T-helper 17 cell (primary cell): ENCODE measurements at regions not wholly inside any gene's neighbourhood (a gene's known extent, or its start where the extent isn't known, plus 50 kb on each side); places are given as distances from the start of the nearest gene placed in this dataset.
A peak's percentile ranks its signal among the peaks of the same experiment; 100 is the strongest.
"Not testable (repeated sequence)": the region's sequence is repeated elsewhere in the genome, so short reads cannot be mapped to it uniquely, and the experiment has no call there.

Source experiments
- ATAC-seq: fragments of 150-1000 bp; cut with Tn5 transposase; 2 replicates; pipeline ENCODE4 v1.10.0; 2021; ENCODE audit warnings: mild to moderate bottlenecking, moderate library complexity
- DNase-seq, 3 donors: peaks; one replicate each; pipeline versions ENCODE4 v3.0.0 to v3.0.0-alpha.2; 2020 to 2021
- H3K9me3 ChIP-seq: one replicate; pipeline ENCODE4 v1.7.0; 2013; ENCODE audit warnings: low read length, mild to moderate bottlenecking; ENCODE audit not compliant: control insufficient read depth, poor library complexity, severe bottlenecking
- H3K27ac Mint-ChIP-seq: one replicate; pipeline ENCODE4 v1.8.0; 2022; ENCODE audit warnings: mild to moderate bottlenecking, moderate library complexity, mixed read lengths
- H3K27me3 Mint-ChIP-seq: one replicate; pipeline ENCODE4 v1.8.0; 2022; ENCODE audit warnings: mixed read lengths
- H3K36me3 Mint-ChIP-seq: one replicate; pipeline ENCODE4 v1.8.0; 2022; ENCODE audit warnings: low read depth, mixed read lengths
- H3K4me1 Mint-ChIP-seq: one replicate; pipeline ENCODE4 v1.8.0; 2022; ENCODE audit warnings: mild to moderate bottlenecking, mixed read lengths
- H3K4me3 Mint-ChIP-seq: one replicate; pipeline ENCODE4 v1.8.0; 2022; ENCODE audit warnings: mild to moderate bottlenecking, moderate library complexity, mixed read lengths

GRCh38 chr6:841569-841968, 148.6 kb upstream of the EXOC2 start:
- ATAC-seq (no peak), DNase-seq (no peak)
- H3K9me3 ChIP-seq = no peaks in the 10 kb centered on the region
- peaks cover 36% of the 10 kb centered on the region for H3K27me3 Mint-ChIP-seq
- H3K4me3 Mint-ChIP-seq = no peak overlapping the region
- H3K36me3 Mint-ChIP-seq = no peaks in the 10 kb centered on the region
- no peaks in the 10 kb centered on the region for H3K4me1 Mint-ChIP-seq
- H3K27ac Mint-ChIP-seq = no peak overlapping the region

GRCh38 chr6:839201-839600, 146.3 kb upstream of the EXOC2 start:
- H3K27ac Mint-ChIP-seq = no peak overlapping the region
- no peak for DNase-seq
- H3K9me3 ChIP-seq = no peaks in the 10 kb centered on the region
- ATAC-seq = no peak
- H3K36me3 Mint-ChIP-seq = no peaks in the 10 kb centered on the region
- no peak overlapping the region for H3K4me3 Mint-ChIP-seq
- peaks cover 24% of the 10 kb centered on the region for H3K27me3 Mint-ChIP-seq
- no peaks in the 10 kb centered on the region for H3K4me1 Mint-ChIP-seq

GRCh38 chr6:837380-837779, 144.4 kb upstream of the EXOC2 start:
- Mint-ChIP-seq H3K27me3 (peaks cover 22% of the 10 kb centered on the region), H3K4me3 (no peak overlapping the region), H3K27ac (no peak overlapping the region), H3K36me3 (no peaks in the 10 kb centered on the region), H3K4me1 (no peaks in the 10 kb centered on the region)
- ATAC-seq (no peak), DNase-seq (no peak)
- no peaks in the 10 kb centered on the region for H3K9me3 ChIP-seq

- no peak for ATAC-seq
- H3K36me3 Mint-ChIP-seq = no peaks in the 10 kb centered on the region
- no peak overlapping the region for H3K4me3 Mint-ChIP-seq
- no peak for DNase-seq
- peaks cover 12% of the 10 kb centered on the region for H3K27me3 Mint-ChIP-seq
- H3K9me3 ChIP-seq = no peaks in the 10 kb centered on the region
- no peak overlapping the region for H3K27ac Mint-ChIP-seq
- H3K4me1 Mint-ChIP-seq = no peaks in the 10 kb centered on the region
Observed at GRCh38 chr6:836276-836853, 143.4 kb upstream of the EXOC2 start.

GRCh38 chr6:835476-836160, 142.7 kb upstream of the EXOC2 start:
- peaks cover 7% of the 10 kb centered on the region for H3K27me3 Mint-ChIP-seq
- DNase-seq (no peak), ATAC-seq (no peak)
- H3K4me1 Mint-ChIP-seq = no peaks in the 10 kb centered on the region
- no peaks in the 10 kb centered on the region for H3K36me3 Mint-ChIP-seq
- no peak overlapping the region for H3K27ac Mint-ChIP-seq
- H3K9me3 ChIP-seq = no peaks in the 10 kb centered on the region
- no peak overlapping the region for H3K4me3 Mint-ChIP-seq

GRCh38 chr6:834866-835265, 141.9 kb upstream of the EXOC2 start:
- Mint-ChIP-seq H3K27ac (peak overlapping the region; percentile 30), H3K27me3 (no peaks in the 10 kb centered on the region), H3K4me3 (no peak overlapping the region), H3K36me3 (no peaks in the 10 kb centered on the region), H3K4me1 (no peaks in the 10 kb centered on the region)
- ATAC-seq (no peak), DNase-seq (no peak)
- H3K9me3 ChIP-seq = no peaks in the 10 kb centered on the region

- no peaks in the 10 kb centered on the region for H3K36me3 Mint-ChIP-seq
- H3K27me3 Mint-ChIP-seq = no peaks in the 10 kb centered on the region
- no peaks in the 10 kb centered on the region for H3K9me3 ChIP-seq
- ATAC-seq (no peak), DNase-seq (no peak)
- H3K4me3 Mint-ChIP-seq = no peak overlapping the region
- H3K27ac Mint-ChIP-seq = peak overlapping the region; percentile 30
- H3K4me1 Mint-ChIP-seq = no peaks in the 10 kb centered on the region
Observed at GRCh38 chr6:834190-834589, 141.3 kb upstream of the EXOC2 start.

- not testable (repeated sequence) for H3K36me3 Mint-ChIP-seq, DNase-seq, H3K4me1 Mint-ChIP-seq, H3K9me3 ChIP-seq, ATAC-seq, H3K4me3 Mint-ChIP-seq, H3K27me3 Mint-ChIP-seq, H3K27ac Mint-ChIP-seq
Observed at GRCh38 chr6:832804-833203, 139.9 kb upstream of the EXOC2 start.

GRCh38 chr6:830667-831327, 137.9 kb upstream of the EXOC2 start:
- Mint-ChIP-seq H3K27ac (no peak overlapping the region), H3K36me3 (peaks cover 2% of the 10 kb centered on the region), H3K27me3 (peaks cover 14% of the 10 kb centered on the region), H3K4me1 (no peaks in the 10 kb centered on the region), H3K4me3 (no peak overlapping the region)
- H3K9me3 ChIP-seq = peaks cover 2% of the 10 kb centered on the region
- DNase-seq (no peak), ATAC-seq (no peak)

GRCh38 chr6:829656-830055, 136.7 kb upstream of the EXOC2 start:
- H3K4me1 Mint-ChIP-seq = no peaks in the 10 kb centered on the region
- H3K27ac Mint-ChIP-seq = no peak overlapping the region
- peaks cover 2% of the 10 kb centered on the region for H3K9me3 ChIP-seq
- peaks cover 17% of the 10 kb centered on the region for H3K27me3 Mint-ChIP-seq
- ATAC-seq (no peak), DNase-seq (no peak)
- H3K36me3 Mint-ChIP-seq = peaks cover 2% of the 10 kb centered on the region
- no peak overlapping the region for H3K4me3 Mint-ChIP-seq

- H3K27me3 Mint-ChIP-seq = peaks cover 19% of the 10 kb centered on the region
Observed at GRCh38 chr6:827431-827830, 134.5 kb upstream of the EXOC2 start.

GRCh38 chr6:819122-819521, 126.2 kb upstream of the EXOC2 start:
- H3K27me3 Mint-ChIP-seq = peaks cover 55% of the 10 kb centered on the region
- H3K36me3 Mint-ChIP-seq = no peaks in the 10 kb centered on the region
- H3K4me1 Mint-ChIP-seq = peaks cover 4% of the 10 kb centered on the region
- H3K27ac Mint-ChIP-seq = no peak overlapping the region
- ATAC-seq = no peak
- H3K9me3 ChIP-seq = no peaks in the 10 kb centered on the region
- DNase-seq = no peak
- no peak overlapping the region for H3K4me3 Mint-ChIP-seq

More at GRCh38 chr6:827431-827830, 134.5 kb upstream of the EXOC2 start:
- no peak overlapping the region for H3K4me3 Mint-ChIP-seq
- H3K9me3 ChIP-seq = peaks cover 2% of the 10 kb centered on the region
- ATAC-seq = no peak
- no peak for DNase-seq
- H3K4me1 Mint-ChIP-seq = no peaks in the 10 kb centered on the region
- no peak overlapping the region for H3K27ac Mint-ChIP-seq
- peaks cover 2% of the 10 kb centered on the region for H3K36me3 Mint-ChIP-seq

GRCh38 chr6:818196-818595, 125.3 kb upstream of the EXOC2 start:
- H3K9me3 ChIP-seq = no peaks in the 10 kb centered on the region
- no peak overlapping the region for H3K4me3 Mint-ChIP-seq

More at GRCh38 chr6:818196-818595, 125.3 kb upstream of the EXOC2 start:
- ATAC-seq = no peak
- H3K36me3 Mint-ChIP-seq = no peaks in the 10 kb centered on the region
- no peak overlapping the region for H3K27ac Mint-ChIP-seq
- H3K4me1 Mint-ChIP-seq = peaks cover 4% of the 10 kb centered on the region
- peaks cover 55% of the 10 kb centered on the region for H3K27me3 Mint-ChIP-seq
- DNase-seq = no peak
